HG02759 (cell line): ENCODE measurements at regions not wholly inside any gene's neighbourhood (a gene's known extent, or its start where the extent isn't known, plus 50 kb on each side); places are given as distances from the start of the nearest gene placed in this dataset.
A peak's percentile ranks its signal among the peaks of the same experiment; 100 is the strongest.
"Not testable (repeated sequence)": the region's sequence is repeated elsewhere in the genome, so short reads cannot be mapped to it uniquely, and the experiment has no call there.

Experiments used
- ATAC-seq: cut with Tn5 transposase; IDR thresholded peaks from one replicate; pipeline ENCODE4 v1.9.1; 2021; ENCODE audit warnings: mild to moderate bottlenecking, moderate library complexity; ENCODE audit not compliant: unreplicated experiment

DNA sequence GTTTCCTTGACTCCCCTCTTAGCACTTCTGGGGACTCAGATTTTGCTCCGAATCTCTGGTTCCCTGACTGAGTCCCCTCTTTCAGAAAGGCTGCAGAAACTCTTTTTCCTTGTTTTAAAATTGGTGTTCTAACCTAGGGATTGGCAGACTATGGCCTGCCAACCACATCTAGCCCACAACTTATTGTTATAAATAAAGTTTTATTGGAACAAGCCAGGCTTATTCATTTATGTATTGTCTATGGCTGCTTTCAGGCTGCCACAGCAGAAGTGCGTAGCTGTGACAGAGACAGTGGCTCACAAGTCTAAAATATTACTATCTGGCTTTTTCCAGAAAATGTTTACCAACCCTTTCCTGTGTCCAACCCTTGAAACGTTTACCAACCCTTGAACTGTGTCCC, 81.7 kb downstream of the IER5 start:
- no peak for ATAC-seq

DNA sequence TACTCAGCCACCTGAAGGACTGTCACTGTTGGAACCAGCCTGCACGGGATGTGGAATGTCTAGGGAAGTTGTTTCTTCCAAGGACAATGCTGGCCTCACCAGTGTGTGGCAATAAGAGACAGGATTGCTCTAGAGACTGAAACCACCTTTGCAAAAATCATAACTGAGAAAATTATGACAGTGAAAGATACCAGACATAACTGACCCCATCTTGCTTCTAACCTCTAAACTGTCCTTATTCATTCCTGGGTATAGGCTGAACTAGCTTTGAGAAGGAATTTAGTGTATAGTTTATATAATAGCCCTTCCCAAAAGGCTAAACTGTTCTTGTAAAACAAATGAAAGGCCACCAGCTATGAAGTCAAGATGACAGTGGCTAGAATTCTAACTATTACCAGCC, 83.6 kb downstream of the IER5 start:
- ATAC-seq: no peak

DNA sequence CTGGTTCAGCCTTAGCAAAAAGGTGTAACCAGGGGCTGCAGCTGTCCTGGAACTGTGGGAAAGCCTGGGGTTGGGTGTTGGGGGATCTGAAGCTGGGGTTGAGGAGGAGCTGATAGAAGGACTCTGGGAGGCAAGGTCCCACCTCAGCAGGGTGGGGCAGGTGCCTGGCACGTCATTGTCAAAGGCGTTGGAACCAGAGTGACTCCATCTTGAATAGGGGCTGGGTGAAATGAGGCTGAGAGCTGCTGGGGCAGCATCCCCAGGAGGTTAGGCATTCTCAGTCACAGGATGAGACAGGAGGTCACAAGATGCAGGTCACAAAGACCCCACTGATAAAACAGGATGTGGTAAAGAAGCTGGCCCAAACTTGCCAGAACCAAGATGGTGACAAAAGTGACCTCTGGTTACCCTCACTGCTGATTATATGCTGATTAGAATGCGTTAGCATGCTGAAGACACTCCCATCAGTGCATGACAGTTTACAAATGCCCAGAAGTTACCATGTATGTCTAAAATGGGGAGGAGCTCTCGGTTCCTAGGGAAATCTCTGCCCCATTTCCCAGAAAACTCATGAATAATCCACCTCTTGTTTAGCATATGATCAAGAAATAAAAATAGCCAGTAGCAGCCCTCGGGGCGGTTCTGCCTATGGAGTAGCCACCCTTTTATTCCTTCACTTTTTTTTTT, 85.4 kb downstream of the IER5 start:
- ATAC-seq: no peak

DNA sequence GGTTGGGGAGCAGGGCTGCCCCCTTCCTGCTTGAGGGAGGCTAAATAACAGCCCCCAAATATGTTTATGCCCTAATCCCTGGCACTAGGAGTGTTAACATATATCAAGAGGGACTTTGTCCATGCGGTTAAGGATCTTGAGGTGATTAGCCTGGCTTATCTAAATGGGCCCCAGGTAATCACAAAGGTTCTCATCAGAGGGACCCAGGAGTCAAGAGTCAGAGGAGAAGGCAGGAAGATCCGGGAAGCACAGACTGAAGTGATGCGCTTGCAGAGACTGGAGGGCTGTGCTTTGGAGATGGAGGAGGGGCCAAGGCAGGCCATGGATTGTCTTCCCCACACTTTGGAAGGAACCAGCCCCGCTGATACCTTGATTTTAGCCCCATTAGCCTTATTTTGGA, 86.4 kb downstream of the IER5 start:
- no peak for ATAC-seq

DNA sequence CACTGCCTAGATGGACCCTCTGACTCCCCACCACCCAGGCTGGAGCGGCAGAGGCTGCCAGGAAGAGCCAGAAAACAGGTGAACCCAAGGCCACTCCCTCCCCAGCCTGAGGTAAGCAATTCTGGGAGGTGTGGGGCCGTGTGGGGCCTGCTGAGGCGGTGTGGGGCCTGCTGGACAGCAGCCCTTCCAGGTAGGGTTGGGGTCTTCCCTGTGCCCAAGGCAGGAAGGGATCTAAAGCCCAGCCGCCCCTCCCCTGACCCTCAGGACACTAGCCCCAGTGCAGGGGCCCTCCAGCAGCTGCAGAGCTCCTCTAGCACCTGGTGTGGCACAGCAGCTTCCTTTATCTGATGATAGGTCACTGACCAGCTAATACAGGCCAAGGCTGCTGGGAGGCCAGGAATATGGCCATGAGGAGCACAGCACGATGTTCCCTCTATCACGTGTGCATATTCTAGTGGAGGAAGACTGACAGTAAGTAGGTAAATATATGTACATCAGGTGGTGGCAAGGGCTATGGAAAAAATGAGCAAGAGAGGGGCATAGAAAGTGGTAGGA, 86.9 kb downstream of the IER5 start:
- no peak for ATAC-seq

DNA sequence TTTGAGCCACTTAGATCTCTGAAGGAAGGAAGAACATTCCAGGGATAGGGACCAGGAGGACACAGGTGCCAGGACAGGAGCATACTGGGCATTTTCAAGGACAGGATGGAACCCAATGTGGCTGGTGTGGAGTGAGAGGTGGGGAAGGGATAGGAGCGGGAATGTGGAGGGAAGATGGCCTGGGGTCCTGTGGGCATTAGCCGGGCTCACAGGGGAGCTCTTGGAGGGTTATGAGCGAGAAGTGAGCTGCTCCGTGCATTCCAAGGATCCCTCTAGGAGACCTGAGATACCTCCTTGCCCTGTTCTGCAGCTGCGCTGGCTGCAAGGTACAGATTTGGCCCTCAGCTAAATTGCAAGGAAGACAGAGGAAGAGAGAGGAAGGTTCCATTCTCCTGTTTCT, 87.5 kb downstream of the IER5 start:
- no peak for ATAC-seq

DNA sequence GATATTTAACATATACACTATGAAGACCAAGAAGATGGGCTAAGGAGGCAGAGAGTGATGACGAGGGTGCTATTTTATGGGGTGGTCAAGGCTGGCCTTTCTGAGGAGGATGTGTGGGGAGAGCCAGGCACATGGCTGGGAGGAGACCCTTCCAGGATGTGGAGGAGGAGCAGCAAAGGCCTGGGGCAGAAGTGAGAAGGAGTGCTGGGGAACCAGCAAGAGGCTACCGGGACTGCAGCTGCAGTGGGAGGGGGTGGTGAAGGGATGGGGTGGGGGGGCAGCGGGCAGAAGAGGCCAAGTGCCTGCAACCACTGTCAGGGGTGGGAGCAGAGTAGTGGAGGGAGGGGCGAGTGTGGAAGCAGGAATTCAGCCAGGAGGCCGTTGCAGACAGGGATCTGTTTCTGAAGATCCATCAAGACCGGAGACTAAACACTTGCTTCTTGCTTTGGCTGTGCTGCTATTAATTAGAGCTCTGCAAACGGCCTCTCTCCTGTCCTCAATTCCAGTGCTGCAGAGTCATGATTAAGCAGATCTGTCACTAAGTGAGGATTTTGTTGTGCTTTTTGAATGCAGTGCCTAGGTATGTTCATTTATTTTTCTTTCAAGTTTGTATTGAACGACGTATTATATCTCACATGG, 89.9 kb downstream of the IER5 start:
- no peak for ATAC-seq

DNA sequence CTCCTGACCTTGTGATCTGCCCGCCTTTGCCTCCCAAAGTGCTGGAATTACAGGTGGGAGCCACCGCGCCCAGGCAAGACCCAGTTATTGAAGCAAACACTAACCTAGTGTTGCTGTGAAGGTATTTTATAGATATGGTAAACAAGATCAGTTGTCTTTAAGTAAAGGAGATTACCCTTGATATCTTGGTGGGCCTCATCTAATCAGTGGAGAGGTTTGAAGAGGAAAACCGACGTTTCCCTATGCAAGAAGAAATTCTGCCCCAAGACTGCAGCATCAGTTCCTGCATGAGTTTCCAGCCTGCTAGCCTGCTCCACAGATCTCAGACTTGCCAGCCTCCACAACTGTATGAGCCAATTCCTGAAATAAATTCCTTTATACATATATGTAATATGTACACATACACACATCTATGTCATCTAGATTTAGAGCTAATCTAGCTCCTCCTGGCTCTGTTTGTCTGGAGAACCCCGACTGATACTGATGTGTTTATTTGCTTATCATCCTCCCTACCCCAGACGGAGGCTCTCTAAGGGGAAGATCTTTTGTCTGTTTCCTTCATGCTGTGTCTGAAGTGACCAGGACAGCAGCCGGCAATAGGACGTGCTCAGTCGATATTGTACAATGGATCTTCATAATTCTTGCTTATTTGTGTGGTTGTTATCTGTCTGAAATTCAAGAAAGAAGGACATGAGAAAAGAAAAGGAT, 90.9 kb downstream of the IER5 start:
- ATAC-seq: no peak

DNA sequence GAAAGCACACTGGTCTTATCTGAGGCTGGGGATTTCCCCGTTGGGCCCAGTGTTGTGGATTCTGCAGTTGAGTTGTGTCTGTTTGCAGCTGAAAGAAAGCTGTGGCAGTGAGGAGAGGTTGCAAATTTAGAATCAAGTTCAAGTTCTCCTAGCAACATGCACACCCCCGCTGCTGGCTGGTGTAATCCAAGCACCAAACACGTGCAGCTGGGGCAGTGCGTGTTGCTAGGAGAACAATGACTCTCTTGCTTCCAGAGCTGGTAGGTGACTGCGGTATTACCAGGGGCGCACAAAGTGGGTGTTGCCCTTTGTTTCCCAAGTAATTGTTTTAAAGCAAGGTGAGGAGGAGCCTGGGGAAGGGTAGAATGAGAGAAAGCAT, 91.5 kb downstream of the IER5 start:
- ATAC-seq: no peak

DNA sequence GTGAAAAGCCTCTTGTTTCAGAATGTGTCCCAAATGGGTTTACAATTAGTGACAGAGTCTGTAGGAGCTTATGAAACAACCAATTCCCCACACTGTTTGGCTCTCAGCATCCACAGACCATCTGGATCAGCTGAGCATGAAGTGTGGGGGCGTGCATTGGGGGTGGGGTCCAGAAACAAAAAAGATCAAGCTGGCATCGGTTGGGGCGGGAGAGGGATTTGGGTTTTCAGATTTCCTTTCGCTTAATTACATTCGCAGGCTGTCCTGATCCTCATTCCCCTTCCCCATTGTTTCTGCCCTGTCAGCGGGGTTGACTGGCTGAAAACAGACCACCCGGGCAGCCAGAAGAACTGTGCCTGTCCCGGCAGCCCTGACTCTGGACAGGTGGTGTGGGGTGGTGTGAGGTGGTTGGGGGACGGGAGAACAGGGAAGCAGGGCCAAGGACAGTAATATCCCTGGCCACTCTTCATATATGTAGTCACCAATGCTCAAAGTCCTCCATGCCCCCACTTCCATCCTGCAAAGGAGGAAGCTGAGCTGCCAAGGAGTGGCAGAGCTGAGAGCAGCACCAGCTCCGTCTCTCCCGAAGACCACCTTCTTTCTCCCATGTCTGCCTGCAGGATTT, 92.0 kb downstream of the IER5 start:
- ATAC-seq: no peak

DNA sequence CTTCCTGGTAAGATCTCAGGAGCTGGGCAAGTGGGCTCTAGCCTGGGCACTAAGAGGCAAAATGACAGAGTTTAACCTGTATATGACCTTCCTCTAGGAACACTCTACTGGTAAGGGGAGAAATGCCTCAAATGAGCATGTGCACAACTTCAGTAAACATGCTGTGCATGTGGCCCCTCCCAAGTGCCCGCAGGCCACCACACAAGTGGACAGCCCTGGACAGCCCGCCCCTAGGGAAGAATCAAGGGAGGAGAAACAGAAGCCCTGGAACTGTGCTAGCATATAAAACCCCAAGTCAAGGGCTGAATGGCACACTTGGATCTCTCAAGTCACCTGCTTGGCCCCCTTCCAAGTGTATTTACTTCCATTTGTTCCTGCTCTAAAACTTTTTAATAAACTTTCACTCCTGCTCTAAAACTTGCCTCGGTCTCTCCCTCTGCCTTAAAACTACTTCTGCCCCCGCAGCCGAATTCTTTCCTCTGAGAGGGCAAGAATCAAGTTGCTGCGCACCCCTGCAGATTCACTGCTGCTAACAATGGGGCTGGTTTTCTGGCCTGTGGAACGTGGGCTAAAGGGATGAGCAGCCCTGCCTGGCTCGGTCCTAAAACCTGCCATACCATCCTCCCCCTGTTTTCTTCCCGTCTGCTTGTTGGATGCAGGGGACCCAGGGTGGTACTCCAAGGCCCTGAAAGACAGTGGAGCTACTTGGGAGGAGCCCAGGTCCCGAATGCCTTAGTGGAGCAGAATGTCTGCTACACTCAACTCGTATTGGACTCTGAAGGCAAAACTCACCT, 93.5 kb downstream of the IER5 start:
- ATAC-seq: no peak

DNA sequence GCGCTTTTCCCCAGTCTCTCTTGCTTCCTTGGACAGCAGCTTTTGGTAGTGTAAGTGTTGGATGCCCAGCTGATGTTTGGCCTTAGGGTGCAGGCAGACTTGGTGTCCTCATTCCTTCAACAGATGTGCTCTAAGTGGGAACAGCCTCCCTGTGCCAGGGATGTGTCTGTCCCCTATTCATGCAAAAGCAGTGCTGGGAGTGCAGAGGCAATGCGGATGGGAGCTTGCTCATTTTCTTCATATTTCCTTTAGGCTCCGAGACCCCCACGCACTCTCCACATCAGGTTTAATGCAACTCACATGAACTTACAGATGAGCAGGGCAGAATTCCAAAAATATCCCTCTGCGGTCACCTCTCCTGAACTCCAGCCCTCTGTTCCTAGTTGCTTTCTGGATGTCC, 96.1 kb downstream of the IER5 start:
- ATAC-seq: no peak

DNA sequence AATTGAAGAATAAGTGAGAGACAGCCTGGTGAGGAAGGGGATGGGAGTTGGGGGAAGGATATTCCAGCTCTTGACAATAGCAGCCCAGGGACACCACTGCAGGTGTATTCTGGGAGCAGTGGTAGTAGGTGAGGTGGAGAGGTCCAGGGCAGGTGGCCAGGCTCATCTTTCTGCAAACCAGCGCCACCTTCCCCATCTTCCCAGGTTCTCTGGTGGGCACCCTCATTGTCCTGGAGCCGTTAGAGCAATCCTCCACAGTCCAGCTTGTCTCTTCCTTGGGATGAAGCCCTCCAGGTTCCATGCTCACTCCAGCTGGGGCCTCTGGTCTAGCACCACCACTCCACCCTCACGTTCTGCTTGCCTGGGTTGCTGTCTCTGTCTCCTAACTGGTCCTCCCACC, 97.0 kb downstream of the IER5 start:
- no peak for ATAC-seq

DNA sequence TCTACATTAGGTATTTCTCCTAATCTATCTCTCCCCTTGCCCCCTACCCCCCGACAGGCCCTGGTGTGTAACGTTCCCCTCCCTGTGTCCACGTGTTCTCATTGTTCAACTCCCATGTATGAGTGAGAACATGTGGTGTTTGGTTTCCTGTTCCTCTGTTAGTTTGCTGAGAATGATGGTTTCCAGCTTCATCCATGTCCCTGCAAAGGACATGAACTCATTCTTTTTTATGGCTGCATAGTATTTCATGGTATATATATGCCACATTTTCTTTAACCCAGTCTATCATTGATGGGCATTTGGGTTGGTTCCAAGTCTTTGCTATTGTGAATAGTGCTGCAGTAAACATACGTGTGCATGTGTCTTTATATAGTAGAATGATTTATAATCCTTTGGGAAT, 97.6 kb downstream of the IER5 start:
- not testable (repeated sequence) for ATAC-seq

DNA sequence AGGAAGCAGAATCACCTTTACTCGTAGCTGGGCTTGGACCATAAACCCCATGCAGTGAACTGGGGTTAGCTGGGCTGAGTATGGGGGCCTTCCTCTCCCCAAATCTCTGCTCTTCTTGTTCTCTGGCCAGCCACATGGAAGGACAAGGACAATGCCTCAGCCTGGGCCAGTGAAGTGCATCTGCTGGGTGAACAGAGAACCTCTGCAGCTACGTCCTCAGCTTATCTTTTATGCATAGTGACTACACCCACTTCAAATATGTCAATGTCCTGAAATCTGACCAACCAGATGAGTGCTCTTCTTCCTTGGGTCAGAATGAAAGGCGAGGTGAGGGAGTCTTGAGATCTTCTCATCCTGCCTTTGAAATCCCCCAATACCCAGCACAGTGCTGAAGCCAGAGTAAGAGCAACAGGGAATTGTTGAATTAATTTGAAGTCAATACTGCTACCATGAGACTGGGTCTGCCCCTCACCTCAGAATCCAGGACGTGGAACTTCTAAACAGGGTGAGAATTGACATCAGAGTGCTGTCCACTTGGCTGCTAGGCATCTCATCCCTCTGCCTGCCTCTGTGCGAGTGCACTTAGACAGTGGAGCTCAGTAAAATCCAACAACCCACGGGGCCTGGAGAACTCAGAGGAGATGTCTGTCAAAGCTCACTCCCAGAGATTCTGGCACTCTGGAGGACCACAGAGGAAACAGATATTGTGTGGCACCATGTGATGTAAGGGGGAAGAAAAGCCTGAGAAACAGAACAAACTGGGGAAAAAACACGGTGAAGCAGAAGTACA, 99.0 kb downstream of the IER5 start:
- no peak for ATAC-seq

DNA sequence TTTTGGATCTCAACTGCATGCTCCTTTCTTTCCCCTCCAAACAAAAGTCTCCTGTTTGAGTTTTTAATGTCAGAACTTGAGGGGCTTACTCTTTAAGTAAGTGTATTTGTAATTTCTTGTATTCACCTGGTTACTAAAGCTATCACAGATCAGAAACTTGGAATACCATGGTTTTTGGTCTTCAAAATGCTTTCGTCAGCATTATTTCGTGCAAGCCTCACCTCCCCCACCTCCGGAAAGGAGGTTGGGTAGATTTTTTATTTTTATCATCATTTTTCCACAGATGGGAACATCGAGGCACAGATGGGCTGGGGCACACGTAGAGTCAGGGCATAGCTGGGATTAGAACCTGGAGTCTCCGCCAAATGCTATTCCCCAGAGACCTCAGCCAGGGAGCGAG, 100.7 kb downstream of the IER5 start:
- no peak for ATAC-seq

DNA sequence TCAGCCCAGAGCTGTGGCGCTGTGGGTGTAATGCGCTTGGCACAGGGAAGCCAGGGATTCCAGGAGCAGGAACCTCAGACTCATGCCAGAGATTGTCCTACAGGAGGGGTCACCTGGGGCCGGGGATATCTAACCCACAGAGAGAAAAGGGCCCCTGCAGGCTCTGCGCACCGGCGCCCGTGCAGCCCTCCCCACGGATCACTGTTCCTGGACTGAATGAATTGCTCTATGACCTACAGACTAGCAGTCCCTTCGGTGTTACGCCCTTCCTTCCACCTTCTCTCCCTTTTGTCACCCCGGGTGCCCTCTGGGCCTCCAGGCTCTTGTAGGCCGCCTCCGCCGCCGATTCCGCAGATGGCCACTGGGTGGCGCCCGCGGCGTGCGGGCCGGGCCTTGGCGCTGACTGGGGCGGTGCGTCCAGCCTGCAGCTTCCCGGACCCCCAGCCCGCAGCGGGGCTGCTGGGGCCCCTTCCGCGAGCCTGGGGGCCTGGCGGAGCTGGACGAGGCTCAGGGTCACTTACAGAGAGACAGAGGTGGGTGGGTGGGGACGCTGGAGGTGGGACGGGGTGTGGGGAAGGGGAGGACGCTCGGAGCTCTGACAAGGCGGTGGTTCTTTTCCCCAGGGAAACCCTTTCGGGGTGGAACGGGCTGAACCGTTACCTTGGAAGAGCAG, 101.3 kb downstream of the IER5 start:
- peak; percentile 77 for ATAC-seq

DNA sequence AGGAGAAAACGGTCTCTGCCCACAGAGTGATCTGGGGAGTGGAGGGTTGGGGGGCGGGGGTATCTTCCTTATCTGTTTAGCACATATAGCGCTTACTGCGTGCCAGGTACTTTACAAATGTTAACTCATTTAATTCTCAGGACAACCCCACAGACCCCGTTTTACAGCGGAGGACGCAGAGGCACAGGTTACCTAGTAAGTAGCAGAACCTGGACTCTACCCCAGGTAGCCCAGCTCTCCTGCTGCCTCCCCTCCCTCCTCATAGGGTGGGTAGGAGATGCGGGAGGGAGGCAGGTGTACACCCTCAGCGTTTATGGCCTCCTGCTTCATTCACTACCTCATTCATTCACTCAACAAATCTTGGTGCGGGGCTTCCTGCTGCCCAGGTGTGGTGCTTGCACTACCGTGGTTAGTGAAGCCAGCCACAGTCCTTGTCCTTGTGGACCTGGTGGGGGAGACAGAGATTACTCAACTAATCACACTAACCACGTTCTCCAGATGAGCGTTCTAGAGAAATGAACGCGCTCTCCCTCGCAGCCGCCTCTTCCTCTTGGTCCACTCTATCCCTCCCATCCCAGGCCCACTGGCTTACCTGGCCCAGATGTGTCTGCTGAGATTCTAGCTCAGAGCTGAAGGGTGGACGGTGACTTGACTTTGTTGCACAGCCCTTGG, 102.0 kb downstream of the IER5 start:
- no peak for ATAC-seq

DNA sequence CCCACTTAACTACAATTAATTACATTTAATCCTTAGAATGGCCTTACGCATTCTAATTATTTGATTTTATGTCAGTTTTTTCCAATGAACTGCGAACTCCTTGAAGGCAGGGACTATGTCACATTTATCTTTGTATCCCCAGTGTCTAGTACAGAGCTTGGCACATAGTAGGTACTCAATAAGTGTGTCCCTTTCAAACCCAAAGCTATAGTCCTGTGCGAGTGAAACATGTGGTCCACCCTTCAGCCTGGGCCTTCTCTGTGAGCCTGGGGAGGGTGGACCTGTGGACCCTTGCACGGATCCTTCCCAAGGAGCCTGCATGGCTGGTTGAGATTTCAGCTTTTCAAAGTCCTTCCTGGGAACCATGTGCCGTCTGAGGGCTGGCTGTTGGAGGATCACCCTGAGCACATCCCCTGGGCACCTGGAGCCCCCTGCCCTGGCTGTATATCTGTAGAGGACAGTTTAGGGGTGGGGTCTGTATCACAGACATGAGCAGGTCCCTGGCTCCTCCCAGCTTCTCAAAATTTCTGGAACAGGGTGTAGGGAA, 103.1 kb downstream of the IER5 start:
- ATAC-seq: no peak
